LNCAP (cell line): ENCODE measurements at regions not wholly inside any gene's neighbourhood (a gene's known extent, or its start where the extent isn't known, plus 50 kb on each side); places are given as distances from the start of the nearest gene placed in this dataset.

ENCODE experiments used
- CTCF ChIP-seq: fragments of 450-650 bp; IDR thresholded peaks from 2 replicates; pipeline ENCODE4 v1.5.1; 2017; ENCODE audit warnings: mild to moderate bottlenecking

GRCh38 chr11:135046986-135047385 lies 634.9 kb upstream of the B3GAT1 start:
- no peak for TF ChIP-seq CTCF

DNA sequence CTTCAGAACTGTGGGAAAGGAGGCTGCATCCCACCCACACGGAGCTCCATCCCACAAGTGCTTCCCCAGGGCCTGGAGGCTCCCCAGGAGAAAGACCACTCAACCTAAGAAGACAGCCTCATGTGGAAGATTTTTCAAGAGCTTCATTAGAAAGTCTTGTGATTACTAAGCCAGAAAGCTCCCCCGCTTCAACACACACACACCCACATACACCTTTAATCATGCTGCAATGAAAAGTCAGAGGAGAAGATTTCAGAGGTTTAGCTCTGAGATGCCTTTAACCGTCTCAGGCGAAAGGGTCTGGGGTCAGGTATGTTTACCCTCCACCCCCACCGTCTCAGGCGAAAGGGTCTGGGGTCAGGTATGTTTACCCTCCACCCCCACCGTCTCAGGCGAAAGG lies 634.5 kb upstream of the B3GAT1 start:
- TF ChIP-seq CTCF: no peak

- no peak for TF ChIP-seq CTCF
These were observed 631.4 kb upstream of the B3GAT1 start for GRCh38 chr11:135043434-135043833.

- TF ChIP-seq CTCF: no peak
These were observed 625.8 kb upstream of the B3GAT1 start for GRCh38 chr11:135037828-135038227.

GRCh38 chr11:135036488-135037297 lies 624.7 kb upstream of the B3GAT1 start:
- no peak for TF ChIP-seq CTCF

DNA sequence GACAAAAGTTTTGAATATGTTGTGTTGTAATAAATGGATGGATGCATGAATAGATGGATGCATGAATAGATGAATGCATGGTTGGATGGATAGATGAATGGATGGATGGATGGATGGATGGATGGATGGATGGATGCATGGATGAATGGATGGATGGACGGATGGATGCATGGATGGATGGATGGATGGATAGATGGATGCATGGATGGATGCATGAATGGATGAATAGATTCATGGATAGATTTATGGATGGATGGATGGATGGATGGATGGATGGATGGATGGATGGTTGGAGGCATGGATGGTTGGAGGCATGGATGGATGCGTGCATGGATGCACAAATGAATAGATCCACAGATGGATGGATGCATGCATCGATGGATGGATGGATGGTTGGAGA lies 623.2 kb upstream of the B3GAT1 start:
- no peak for TF ChIP-seq CTCF

- peak; percentile 33; the same call in 1 of the 2 replicates for TF ChIP-seq CTCF
These were observed 621.5 kb upstream of the B3GAT1 start for GRCh38 chr11:135033540-135033939.
